Erythroblast (primary cell): ENCODE measurements at regions not wholly inside any gene's neighbourhood (a gene's known extent, or its start where the extent isn't known, plus 50 kb on each side); places are given as distances from the start of the nearest gene placed in this dataset.

Source experiments
- GATA1 ChIP-seq: IDR thresholded peaks from 2 replicates; pipeline ENCODE4 v1.6.1; 2011; ENCODE audit warnings: low read depth, mild to moderate bottlenecking, control low read depth, low read length, moderate library complexity
- POLR2A ChIP-seq: IDR thresholded peaks from 2 replicates; pipeline ENCODE4 v1.6.1; 2011; ENCODE audit warnings: mild to moderate bottlenecking, low read length

DNA sequence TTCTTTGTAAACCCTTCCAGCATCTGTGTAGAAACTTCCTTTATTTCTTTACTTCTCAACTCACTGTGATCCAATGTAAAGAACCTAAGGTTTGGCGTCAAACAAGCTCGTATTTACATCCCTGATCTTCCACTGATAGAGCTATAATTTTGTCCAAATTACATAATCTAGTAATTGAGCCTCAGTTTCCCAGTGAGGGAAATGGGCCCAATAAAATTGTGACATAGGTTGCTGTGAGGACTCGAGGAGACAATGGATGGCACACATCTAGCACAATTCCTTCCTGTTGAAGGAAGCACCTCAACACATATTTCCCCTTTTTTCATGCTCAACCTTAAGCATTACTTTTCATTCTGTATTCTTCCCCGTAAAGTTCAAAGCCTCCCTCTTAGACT is 193.3 kb upstream of the BMPER start:
- TF ChIP-seq POLR2A = no peak
- TF ChIP-seq GATA1 = no peak
